GM23248 (cell line): ENCODE measurements at regions not wholly inside any gene's neighbourhood (a gene's known extent, or its start where the extent isn't known, plus 50 kb on each side); places are given as distances from the start of the nearest gene placed in this dataset.

Experiments
- EZH2 ChIP-seq: fragments of 200-600 bp; sonication (generic); IDR thresholded peaks from 2 replicates; pipeline ENCODE4 v1.6.1; 2018; ENCODE audit warnings: antibody characterized with exemption, mild to moderate bottlenecking; ENCODE audit not compliant: insufficient read depth, poor library complexity, severe bottlenecking
- EZH2phosphoT487 ChIP-seq: fragments of 200-600 bp; sonication (generic); IDR thresholded peaks from 2 replicates; pipeline ENCODE4 v1.6.1; 2018; ENCODE audit warnings: antibody characterized with exemption, moderate library complexity, mild to moderate bottlenecking, low read depth; ENCODE audit not compliant: insufficient read depth

GRCh38 chr15:100808691-100809090, 70.9 kb upstream of the ALDH1A3 start:
- TF ChIP-seq EZH2 (no peak), EZH2phosphoT487 (no peak)
